OCI-LY3 (cell line): ENCODE measurements at regions not wholly inside any gene's neighbourhood (a gene's known extent, or its start where the extent isn't known, plus 50 kb on each side); places are given as distances from the start of the nearest gene placed in this dataset.

Experiments used
- EZH2phosphoT487 ChIP-seq: fragments of 200-600 bp; shearing (Covaris generic); IDR thresholded peaks from 2 replicates; pipeline ENCODE4 v1.6.1; 2018; ENCODE audit warnings: antibody characterized with exemption, mixed run types, low read depth
- TF ChIP-seq, protein P1 (sequence below): fragments of 200-600, 300-600 bp; sonication (generic); IDR thresholded peaks from 2 replicates; pipeline ENCODE4 v1.5.1; 2014; ENCODE audit warnings: antibody characterized with exemption, low read length, low read depth

DNA sequence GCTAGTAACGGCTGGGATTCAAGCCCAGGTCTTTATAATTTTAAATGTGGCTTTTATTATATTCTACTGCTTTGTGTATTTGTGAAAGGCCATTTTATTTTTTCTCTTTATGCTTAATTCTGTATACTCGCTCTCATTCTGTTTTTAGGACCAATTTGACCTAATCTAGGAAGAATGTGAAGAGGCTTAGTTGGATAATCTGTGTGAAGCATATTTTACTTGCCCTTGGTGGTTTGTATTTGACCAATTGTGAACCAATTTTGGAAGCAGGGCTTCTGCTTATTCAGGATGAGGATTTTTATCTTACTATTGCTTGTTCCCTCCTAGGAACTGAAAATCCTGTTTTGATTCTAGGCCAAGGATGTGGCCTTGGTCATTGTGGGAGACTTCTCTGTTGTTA lies 113.1 kb downstream of the TTC6 start:
- TF ChIP-seq, protein P1, sequence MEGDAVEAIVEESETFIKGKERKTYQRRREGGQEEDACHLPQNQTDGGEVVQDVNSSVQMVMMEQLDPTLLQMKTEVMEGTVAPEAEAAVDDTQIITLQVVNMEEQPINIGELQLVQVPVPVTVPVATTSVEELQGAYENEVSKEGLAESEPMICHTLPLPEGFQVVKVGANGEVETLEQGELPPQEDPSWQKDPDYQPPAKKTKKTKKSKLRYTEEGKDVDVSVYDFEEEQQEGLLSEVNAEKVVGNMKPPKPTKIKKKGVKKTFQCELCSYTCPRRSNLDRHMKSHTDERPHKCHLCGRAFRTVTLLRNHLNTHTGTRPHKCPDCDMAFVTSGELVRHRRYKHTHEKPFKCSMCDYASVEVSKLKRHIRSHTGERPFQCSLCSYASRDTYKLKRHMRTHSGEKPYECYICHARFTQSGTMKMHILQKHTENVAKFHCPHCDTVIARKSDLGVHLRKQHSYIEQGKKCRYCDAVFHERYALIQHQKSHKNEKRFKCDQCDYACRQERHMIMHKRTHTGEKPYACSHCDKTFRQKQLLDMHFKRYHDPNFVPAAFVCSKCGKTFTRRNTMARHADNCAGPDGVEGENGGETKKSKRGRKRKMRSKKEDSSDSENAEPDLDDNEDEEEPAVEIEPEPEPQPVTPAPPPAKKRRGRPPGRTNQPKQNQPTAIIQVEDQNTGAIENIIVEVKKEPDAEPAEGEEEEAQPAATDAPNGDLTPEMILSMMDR, result no peak
- no peak for TF ChIP-seq EZH2phosphoT487
